ENCODE measurements at regions not wholly inside any gene's neighbourhood (a gene's known extent, or its start where the extent isn't known, plus 50 kb on each side); places are given as distances from the start of the nearest gene placed in this dataset.

DNA sequence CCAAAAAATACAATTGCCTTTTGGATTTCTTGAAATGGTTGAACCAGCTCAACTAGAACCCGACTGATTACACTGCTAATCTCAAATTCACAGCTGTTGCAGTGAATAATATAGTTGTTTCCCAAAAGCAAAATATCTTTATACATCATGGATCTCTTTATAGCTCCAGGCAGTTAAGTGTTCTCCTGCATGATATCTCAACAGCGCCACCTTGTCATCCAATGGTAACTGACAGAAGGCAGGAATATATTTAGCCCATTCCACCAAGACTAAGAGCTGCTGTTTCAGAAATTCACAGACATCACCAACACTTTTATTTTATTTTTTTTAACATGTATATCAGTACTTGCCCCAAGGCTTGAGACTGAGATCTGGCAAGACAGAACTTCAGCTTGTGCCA is 1141.0 kb upstream of the PRR20A start (continued):
- TF ChIP-seq SETDB1 (IDR thresholded peaks at IDR 0.05; ENCODE audit: insufficient read length, low read length) = no peak

GRCh38 chr13:56009418-56009817 is 1131.3 kb upstream of the PRR20A start:
- Histone ChIP-seq H3K27ac (ENCODE audit: extremely low read depth, low read depth, low read length) (no peak overlapping the region), H3K36me3 (ENCODE audit: control insufficient read depth in 2 of 2, insufficient read depth in 1 of 2, low read length in 2 of 2) (no peaks in the 10 kb centered on the region), H3K4me1 (ENCODE audit: control insufficient read depth, insufficient read depth, low read length) (no peaks in the 10 kb centered on the region), H3K9me3 (ENCODE audit: control insufficient read depth, insufficient read depth, low read depth, low read length) (no peaks in the 10 kb centered on the region), H3K4me3 (ENCODE audit: low read depth, low read length) (no peak overlapping the region)
- CTCF ChIA-PET = no interaction called here
- TF ChIP-seq SCRT1 (tag by site-specific recombination; IDR thresholded peaks at IDR 0.05; ENCODE audit: borderline replicate concordance) (no peak), ZNF362 (tag by site-specific recombination; IDR thresholded peaks at IDR 0.05) (no peak)
- POLR2A ChIA-PET = no interaction called here

GRCh38 chr13:56012644-56013043 is 1128.1 kb upstream of the PRR20A start:
- no peaks in the 10 kb centered on the region for H3K9me3 ChIP-seq (ENCODE audit: control insufficient read depth, insufficient read depth, low read depth, low read length)
- H3K4me3 ChIP-seq (ENCODE audit: low read depth, low read length) = no peak overlapping the region
- H3K4me1 ChIP-seq (ENCODE audit: control insufficient read depth, insufficient read depth, low read length) = no peaks in the 10 kb centered on the region
- TF ChIP-seq PRDM2 (tag by site-specific recombination; IDR thresholded peaks at IDR 0.05; ENCODE audit: borderline replicate concordance) = no peak
- no peak for TF ChIP-seq SP7 (tag by site-specific recombination; IDR thresholded peaks at IDR 0.05)
- TF ChIP-seq ZNF596 (tag by site-specific recombination; IDR thresholded peaks at IDR 0.05) = no peak
- TF ChIP-seq, protein P1, sequence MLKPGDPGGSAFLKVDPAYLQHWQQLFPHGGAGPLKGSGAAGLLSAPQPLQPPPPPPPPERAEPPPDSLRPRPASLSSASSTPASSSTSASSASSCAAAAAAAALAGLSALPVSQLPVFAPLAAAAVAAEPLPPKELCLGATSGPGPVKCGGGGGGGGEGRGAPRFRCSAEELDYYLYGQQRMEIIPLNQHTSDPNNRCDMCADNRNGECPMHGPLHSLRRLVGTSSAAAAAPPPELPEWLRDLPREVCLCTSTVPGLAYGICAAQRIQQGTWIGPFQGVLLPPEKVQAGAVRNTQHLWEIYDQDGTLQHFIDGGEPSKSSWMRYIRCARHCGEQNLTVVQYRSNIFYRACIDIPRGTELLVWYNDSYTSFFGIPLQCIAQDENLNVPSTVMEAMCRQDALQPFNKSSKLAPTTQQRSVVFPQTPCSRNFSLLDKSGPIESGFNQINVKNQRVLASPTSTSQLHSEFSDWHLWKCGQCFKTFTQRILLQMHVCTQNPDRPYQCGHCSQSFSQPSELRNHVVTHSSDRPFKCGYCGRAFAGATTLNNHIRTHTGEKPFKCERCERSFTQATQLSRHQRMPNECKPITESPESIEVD (tag by site-specific recombination; IDR thresholded peaks at IDR 0.05) = no peak
- no peak for TF ChIP-seq ZNF747 (tag by site-specific recombination; IDR thresholded peaks at IDR 0.05)
- TF ChIP-seq ZNF561 (tag by site-specific recombination; IDR thresholded peaks at IDR 0.05; ENCODE audit: borderline replicate concordance) = no peak
- TF ChIP-seq, protein P2, sequence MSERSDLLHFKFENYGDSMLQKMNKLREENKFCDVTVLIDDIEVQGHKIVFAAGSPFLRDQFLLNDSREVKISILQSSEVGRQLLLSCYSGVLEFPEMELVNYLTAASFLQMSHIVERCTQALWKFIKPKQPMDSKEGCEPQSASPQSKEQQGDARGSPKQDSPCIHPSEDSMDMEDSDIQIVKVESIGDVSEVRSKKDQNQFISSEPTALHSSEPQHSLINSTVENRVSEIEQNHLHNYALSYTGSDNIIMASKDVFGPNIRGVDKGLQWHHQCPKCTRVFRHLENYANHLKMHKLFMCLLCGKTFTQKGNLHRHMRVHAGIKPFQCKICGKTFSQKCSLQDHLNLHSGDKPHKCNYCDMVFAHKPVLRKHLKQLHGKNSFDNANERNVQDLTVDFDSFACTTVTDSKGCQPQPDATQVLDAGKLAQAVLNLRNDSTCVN (tag by site-specific recombination; optimal IDR thresholded peaks at IDR 0.05) = no peak
- TF ChIP-seq ZNF133 (tag by site-specific recombination; IDR thresholded peaks at IDR 0.05) = no peak
- ChIA-PET CTCF (no interaction called here), POLR2A (no interaction called here)
- H3K36me3 ChIP-seq (ENCODE audit: control insufficient read depth in 2 of 2, insufficient read depth in 1 of 2, low read length in 2 of 2) = no peaks in the 10 kb centered on the region
- no peak overlapping the region for H3K27ac ChIP-seq (ENCODE audit: extremely low read depth, low read depth, low read length)
